Mucosa of stomach (tissue), 1 donor: ENCODE measurements at regions not wholly inside any gene's neighbourhood (a gene's known extent, or its start where the extent isn't known, plus 50 kb on each side); places are given as distances from the start of the nearest gene placed in this dataset.

Experiments used
- H3K27me3 ChIP-seq: one replicate; pipeline ENCODE4 v1.7.0; 2013; ENCODE audit warnings: mild to moderate bottlenecking, low read length; ENCODE audit not compliant: control insufficient read depth, insufficient read depth
- H3K36me3 ChIP-seq: one replicate; pipeline ENCODE4 v1.7.0; 2013; ENCODE audit warnings: low read length; ENCODE audit not compliant: control insufficient read depth, insufficient read depth
- H3K4me1 ChIP-seq: one replicate; pipeline ENCODE4 v1.7.0; 2013; ENCODE audit warnings: mild to moderate bottlenecking, low read length; ENCODE audit not compliant: control insufficient read depth, insufficient read depth
- H3K4me3 ChIP-seq: one replicate; pipeline ENCODE4 v1.7.0; 2013; ENCODE audit warnings: low read length
- H3K9ac ChIP-seq: one replicate; pipeline ENCODE4 v1.7.0; 2013; ENCODE audit warnings: mild to moderate bottlenecking, low read length, moderate library complexity
- H3K9me3 ChIP-seq: one replicate; pipeline ENCODE4 v1.7.0; 2013; ENCODE audit warnings: mild to moderate bottlenecking, low read length, moderate library complexity; ENCODE audit not compliant: control insufficient read depth
- donor health status: Pancreatic carcinoma.

DNA sequence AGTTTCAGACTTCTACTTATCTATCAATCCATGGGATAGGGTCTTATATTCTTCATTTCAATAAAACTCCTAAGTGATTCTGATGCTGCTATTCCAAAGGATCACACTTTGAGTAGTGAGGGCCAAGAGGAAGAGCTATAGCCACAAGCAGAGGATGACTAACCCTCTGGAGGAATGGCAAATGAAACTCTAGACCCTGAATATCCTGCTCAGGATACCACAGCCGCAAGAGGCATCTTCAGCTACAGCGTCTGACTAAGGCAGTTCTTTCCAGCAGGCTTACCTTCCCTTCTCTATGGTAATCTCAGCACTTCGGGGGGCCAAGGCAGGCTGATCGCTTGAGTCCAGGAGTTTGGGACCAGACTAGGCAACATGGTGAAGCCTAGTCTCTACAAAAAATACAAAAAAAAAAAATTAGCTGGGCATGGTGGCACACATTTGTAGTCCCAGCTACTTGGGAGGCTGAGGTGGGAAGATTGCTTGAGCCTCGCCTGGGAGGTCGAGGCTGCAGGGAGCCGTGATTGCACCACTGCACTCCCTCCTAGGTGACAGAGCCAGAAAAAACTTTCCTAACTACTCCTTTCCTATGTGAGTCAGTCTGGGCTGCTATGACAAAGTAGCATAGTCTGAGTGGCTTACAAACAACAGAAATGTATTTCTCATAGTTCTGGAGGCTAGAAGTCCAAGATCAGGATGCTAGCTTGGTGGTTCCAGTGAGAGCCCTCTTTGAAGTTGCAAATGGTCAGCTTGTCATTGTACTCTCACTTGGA lies 371.9 kb downstream of the IRS1 start:
- H3K36me3 ChIP-seq: no peaks in the 10 kb centered on the region
- no peaks in the 10 kb centered on the region for H3K27me3 ChIP-seq
- H3K9me3 ChIP-seq: no peaks in the 10 kb centered on the region
- no peaks in the 10 kb centered on the region for H3K4me1 ChIP-seq
- no peak overlapping the region for H3K9ac ChIP-seq
- H3K4me3 ChIP-seq: no peak overlapping the region

GRCh38 chr2:226426292-226426736 lies 373.3 kb downstream of the IRS1 start:
- no peaks in the 10 kb centered on the region for H3K27me3 ChIP-seq
- H3K9me3 ChIP-seq: no peaks in the 10 kb centered on the region
- H3K9ac ChIP-seq: no peak overlapping the region
- no peak overlapping the region for H3K4me3 ChIP-seq
- no peaks in the 10 kb centered on the region for H3K36me3 ChIP-seq
- H3K4me1 ChIP-seq: no peaks in the 10 kb centered on the region

- H3K4me3 ChIP-seq: no peak overlapping the region
- no peaks in the 10 kb centered on the region for H3K4me1 ChIP-seq
- no peaks in the 10 kb centered on the region for H3K36me3 ChIP-seq
- no peaks in the 10 kb centered on the region for H3K9me3 ChIP-seq
- H3K27me3 ChIP-seq: no peaks in the 10 kb centered on the region
- no peak overlapping the region for H3K9ac ChIP-seq
Observed at GRCh38 chr2:226424971-226425370, 374.6 kb downstream of the IRS1 start.

DNA sequence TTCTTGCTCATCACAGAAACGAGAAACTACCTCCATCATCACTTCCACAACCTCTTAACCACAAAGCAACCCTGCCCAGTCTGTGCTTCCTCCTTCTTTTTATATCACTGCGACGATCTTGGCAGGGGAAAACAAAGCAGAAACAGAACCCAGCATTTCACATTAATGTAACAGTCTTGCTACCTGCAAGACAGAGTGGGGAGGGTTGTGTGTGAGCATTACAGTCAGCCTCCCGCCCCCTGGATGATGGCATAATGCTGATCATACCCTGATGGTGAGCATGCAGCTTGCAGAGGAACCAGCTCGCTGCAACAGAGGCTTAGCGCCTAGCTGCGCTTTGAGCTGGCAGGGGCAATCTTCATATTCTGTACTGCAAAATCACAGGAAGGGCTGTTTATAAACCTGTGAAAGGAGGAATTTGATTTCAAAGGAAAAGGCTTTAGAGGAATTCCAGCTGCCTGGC lies 376.1 kb downstream of the IRS1 start:
- H3K4me3 ChIP-seq: no peak overlapping the region
- no peaks in the 10 kb centered on the region for H3K9me3 ChIP-seq
- no peaks in the 10 kb centered on the region for H3K4me1 ChIP-seq
- no peaks in the 10 kb centered on the region for H3K27me3 ChIP-seq
- H3K9ac ChIP-seq: no peak overlapping the region
- H3K36me3 ChIP-seq: no peaks in the 10 kb centered on the region

- Histone ChIP-seq H3K36me3 (no peaks in the 10 kb centered on the region), H3K27me3 (no peaks in the 10 kb centered on the region), H3K4me1 (no peaks in the 10 kb centered on the region), H3K4me3 (no peak overlapping the region), H3K9ac (no peak overlapping the region), H3K9me3 (no peaks in the 10 kb centered on the region)
Observed at GRCh38 chr2:226420646-226421045, 379.0 kb downstream of the IRS1 start.

DNA sequence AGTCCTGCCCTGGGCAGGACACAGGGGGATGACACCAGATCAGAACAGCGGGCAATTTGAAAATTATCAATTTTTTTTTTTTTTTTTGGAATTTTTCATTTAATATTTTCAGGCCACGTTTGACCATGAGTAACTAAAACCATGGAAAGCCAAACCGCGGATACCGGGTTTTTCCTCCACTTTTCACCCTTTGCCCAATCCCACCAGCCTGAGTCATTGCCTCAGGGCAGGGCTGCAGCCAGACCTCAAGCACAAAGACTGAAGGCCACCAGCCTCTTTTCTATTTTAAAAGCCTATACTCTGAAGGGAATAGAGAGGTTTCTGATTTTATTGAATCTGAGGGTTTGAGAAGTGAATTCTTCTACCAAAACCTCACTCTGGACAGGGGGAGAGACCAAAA lies 381.1 kb downstream of the IRS1 start:
- Histone ChIP-seq H3K4me3 (no peak overlapping the region), H3K4me1 (no peaks in the 10 kb centered on the region), H3K9me3 (no peaks in the 10 kb centered on the region), H3K9ac (no peak overlapping the region), H3K36me3 (no peaks in the 10 kb centered on the region), H3K27me3 (no peaks in the 10 kb centered on the region)

DNA sequence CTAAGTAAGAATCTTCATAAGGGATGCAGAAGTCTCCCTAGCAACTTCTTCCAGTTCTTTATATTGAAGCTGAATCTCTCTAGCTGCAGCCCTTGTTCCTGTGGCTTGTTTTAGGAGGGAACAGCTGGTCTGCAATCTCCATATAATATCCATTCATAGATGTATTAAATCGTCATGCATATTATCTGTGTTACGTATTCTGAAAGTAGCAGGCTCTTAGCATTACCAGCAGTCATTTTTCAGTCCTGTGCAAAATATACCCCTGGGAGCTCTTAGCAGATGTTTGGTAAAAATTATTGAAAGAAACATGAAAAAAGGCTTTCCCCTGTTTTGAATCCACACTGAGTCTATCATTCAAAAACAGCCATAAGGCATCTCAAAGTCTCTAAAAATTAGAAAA lies 385.3 kb downstream of the IRS1 start:
- Histone ChIP-seq H3K9me3 (no peaks in the 10 kb centered on the region), H3K4me1 (no peaks in the 10 kb centered on the region), H3K27me3 (no peaks in the 10 kb centered on the region), H3K36me3 (no peaks in the 10 kb centered on the region), H3K4me3 (no peak overlapping the region), H3K9ac (no peak overlapping the region)

- H3K36me3 ChIP-seq: no peaks in the 10 kb centered on the region
- no peaks in the 10 kb centered on the region for H3K4me1 ChIP-seq
- no peaks in the 10 kb centered on the region for H3K27me3 ChIP-seq
- H3K9me3 ChIP-seq: no peaks in the 10 kb centered on the region
- no peak overlapping the region for H3K9ac ChIP-seq
- no peak overlapping the region for H3K4me3 ChIP-seq
Observed at GRCh38 chr2:226413498-226414130, 386.0 kb downstream of the IRS1 start.

- H3K27me3 ChIP-seq: no peaks in the 10 kb centered on the region
- H3K36me3 ChIP-seq: no peaks in the 10 kb centered on the region
- no peaks in the 10 kb centered on the region for H3K9me3 ChIP-seq
- no peak overlapping the region for H3K9ac ChIP-seq
- no peaks in the 10 kb centered on the region for H3K4me1 ChIP-seq
- H3K4me3 ChIP-seq: no peak overlapping the region
Observed at GRCh38 chr2:226411727-226412360, 387.8 kb downstream of the IRS1 start.

GRCh38 chr2:226411205-226411604 lies 388.4 kb downstream of the IRS1 start:
- H3K27me3 ChIP-seq: no peaks in the 10 kb centered on the region
- H3K9ac ChIP-seq: no peak overlapping the region
- no peak overlapping the region for H3K4me3 ChIP-seq
- H3K9me3 ChIP-seq: no peaks in the 10 kb centered on the region
- H3K4me1 ChIP-seq: no peaks in the 10 kb centered on the region
- no peaks in the 10 kb centered on the region for H3K36me3 ChIP-seq

DNA sequence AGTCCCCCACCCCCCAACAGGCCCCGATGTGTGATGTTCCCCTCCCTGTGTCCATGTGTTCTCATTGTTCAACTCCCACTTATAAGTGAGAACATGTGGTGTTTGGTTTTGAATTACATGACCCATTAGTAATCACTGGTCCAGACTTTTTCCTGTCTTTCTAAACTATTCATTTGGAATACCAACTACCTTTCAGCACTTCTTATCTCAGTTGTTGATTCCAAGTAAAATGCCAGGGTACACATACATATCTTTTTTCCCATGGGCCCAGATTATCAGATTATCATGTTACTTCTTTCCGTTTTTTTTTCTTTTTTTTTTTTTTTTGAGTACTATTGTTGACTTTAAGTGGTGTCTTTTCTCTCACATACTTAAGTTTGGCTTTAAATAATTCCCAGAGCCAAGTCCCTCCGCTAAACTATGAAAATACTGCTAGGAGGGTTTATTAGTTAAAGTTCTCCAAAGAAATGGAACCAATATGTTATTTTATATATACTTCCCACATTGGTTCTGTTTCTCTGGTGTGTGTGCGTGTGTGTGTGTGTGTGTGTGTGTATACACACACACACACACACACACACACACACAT lies 389.3 kb downstream of the IRS1 start:
- no peaks in the 10 kb centered on the region for H3K4me1 ChIP-seq
- no peak overlapping the region for H3K4me3 ChIP-seq

GRCh38 chr2:226409134-226409533 lies 390.5 kb downstream of the IRS1 start:
- Histone ChIP-seq H3K27me3 (no peaks in the 10 kb centered on the region), H3K36me3 (no peaks in the 10 kb centered on the region), H3K4me1 (no peaks in the 10 kb centered on the region), H3K4me3 (no peak overlapping the region), H3K9me3 (no peaks in the 10 kb centered on the region), H3K9ac (no peak overlapping the region)

More for the DNA sequence above, 389.3 kb downstream of the IRS1 start:
- Histone ChIP-seq H3K9me3 (no peaks in the 10 kb centered on the region), H3K27me3 (no peaks in the 10 kb centered on the region), H3K36me3 (no peaks in the 10 kb centered on the region), H3K9ac (no peak overlapping the region)
